Mesothelial cell of epicardium (in vitro differentiated cells): ENCODE measurements at regions not wholly inside any gene's neighbourhood (a gene's known extent, or its start where the extent isn't known, plus 50 kb on each side); places are given as distances from the start of the nearest gene placed in this dataset.
"Not testable (repeated sequence)": the region's sequence is repeated elsewhere in the genome, so short reads cannot be mapped to it uniquely, and the experiment has no call there.

ENCODE experiments used
- DNase-seq, 2 experiments: peaks; one replicate each; pipeline ENCODE4 v3.0.0; 2021; ENCODE audit warnings: low spot score in 2 of 2; ENCODE audit not compliant: unreplicated experiment in 2 of 2
- H3K27ac Mint-ChIP-seq: 2 replicates; pipeline ENCODE4 v1.8.0; 2021; ENCODE audit warnings: mixed read lengths
- H3K27me3 Mint-ChIP-seq: 2 replicates; pipeline ENCODE4 v1.8.0; 2021; ENCODE audit warnings: low read depth, mixed read lengths
- H3K36me3 Mint-ChIP-seq: 2 replicates; pipeline ENCODE4 v1.8.0; 2021; ENCODE audit warnings: mixed read lengths
- H3K4me1 Mint-ChIP-seq: 2 replicates; pipeline ENCODE4 v1.8.0; 2021; ENCODE audit warnings: mixed read lengths
- H3K4me3 Mint-ChIP-seq: 2 replicates; pipeline ENCODE4 v1.8.0; 2021; ENCODE audit warnings: mild to moderate bottlenecking, moderate library complexity, mixed read lengths
- H3K9me3 Mint-ChIP-seq: 2 replicates; pipeline ENCODE4 v1.8.0; 2021; ENCODE audit warnings: mixed read lengths
- TF ChIP-seq, protein P1 (sequence below): fragments of 200-600 bp; sonication (generic); IDR thresholded peaks from one replicate; pipeline ENCODE4 v1.5.0; 2021; ENCODE audit warnings: antibody characterized with exemption; ENCODE audit not compliant: unreplicated experiment

DNA sequence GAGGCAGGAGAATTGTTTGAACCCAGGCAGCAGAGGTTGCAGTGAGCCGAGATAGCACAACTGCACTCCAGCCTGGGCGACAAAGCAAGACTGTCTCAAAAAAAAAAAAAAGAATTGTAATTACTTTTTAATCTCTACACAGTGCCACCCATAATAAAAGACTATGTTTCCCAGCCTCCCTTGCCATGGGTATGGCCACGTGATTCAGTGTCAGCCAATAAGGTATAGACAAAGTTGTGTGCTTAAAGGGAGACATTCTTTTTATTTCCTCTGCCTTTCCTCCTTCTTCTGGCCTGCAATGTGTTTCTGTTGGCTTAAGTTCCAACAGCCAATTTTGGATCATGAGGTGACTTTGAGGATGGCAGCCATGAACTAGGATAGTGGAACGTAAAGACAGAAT lies 406.9 kb downstream of the LNPK start:
- Mint-ChIP-seq H3K9me3 (peaks cover 3% of the 10 kb centered on the region), H3K36me3 (no peaks in the 10 kb centered on the region), H3K27me3 (no peaks in the 10 kb centered on the region), H3K27ac (no peak overlapping the region), H3K4me1 (peaks cover 13% of the 10 kb centered on the region), H3K4me3 (peak overlapping the region; percentile 88)
- DNase-seq: no peak
- TF ChIP-seq, protein P1, sequence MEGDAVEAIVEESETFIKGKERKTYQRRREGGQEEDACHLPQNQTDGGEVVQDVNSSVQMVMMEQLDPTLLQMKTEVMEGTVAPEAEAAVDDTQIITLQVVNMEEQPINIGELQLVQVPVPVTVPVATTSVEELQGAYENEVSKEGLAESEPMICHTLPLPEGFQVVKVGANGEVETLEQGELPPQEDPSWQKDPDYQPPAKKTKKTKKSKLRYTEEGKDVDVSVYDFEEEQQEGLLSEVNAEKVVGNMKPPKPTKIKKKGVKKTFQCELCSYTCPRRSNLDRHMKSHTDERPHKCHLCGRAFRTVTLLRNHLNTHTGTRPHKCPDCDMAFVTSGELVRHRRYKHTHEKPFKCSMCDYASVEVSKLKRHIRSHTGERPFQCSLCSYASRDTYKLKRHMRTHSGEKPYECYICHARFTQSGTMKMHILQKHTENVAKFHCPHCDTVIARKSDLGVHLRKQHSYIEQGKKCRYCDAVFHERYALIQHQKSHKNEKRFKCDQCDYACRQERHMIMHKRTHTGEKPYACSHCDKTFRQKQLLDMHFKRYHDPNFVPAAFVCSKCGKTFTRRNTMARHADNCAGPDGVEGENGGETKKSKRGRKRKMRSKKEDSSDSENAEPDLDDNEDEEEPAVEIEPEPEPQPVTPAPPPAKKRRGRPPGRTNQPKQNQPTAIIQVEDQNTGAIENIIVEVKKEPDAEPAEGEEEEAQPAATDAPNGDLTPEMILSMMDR: no peak

DNA sequence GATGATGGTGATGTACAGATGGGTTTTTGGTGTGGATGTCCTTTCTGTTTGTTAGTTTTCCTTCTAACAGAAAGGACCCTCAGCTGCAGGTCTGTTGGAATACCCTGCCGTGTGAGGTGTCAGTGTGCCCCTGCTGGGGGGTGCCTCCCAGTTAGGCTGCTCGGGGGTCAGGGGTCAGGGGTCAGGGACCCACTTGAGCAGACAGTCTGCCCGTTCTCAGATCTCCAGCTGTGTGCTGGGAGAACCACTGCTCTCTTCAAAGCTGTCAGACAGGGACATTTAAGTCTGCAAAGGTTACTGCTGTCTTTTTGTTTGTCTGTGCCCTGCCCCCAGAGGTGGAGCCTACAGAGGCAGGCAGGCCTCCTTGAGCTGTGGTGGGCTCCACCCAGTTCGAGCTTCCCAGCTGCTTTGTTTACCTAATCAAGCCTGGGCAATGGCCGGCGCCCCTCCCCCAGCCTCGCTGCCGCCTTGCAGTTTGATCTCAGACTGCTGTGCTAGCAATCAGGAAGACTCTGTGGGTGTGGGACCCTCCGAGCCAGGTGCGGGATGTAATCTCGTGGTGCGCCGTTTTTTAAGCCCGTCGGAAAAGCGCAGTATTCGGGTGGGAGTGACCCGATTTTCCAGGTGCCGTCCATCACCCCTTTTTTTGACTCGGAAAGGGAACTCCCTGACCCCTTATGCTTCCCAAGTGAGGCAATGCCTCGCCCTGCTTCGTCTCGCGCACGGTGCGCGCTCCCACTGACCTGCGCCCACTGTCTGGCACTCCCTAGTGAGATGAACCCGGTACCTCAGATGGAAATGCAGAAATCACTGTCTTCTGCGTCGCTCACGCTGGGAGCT lies 408.2 kb downstream of the LNPK start:
- DNase-seq, H3K36me3 Mint-ChIP-seq, H3K27me3 Mint-ChIP-seq, H3K9me3 Mint-ChIP-seq, H3K4me1 Mint-ChIP-seq: not testable (repeated sequence)
- Mint-ChIP-seq H3K4me3 (peak overlapping the region; percentile 88), H3K27ac (peak overlapping the region; percentile 95)

DNA sequence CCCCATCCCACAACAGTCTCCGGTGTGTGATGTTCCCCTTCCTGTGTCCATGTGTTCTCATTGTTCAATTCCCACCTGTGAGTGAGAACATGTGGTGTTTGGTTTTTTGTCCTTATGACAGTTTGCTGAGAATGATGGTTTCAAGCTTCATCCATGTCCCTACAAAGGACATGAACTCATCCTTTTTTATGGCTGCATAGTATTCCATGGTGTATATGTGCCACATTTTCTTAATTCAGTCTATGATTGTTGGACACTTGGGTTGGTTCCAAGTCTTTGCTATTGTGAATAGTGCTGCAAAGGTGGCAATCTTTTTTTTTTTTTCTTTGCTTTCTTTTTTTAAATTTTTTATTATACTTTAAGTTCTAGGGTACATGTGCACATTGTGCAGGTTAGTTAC lies 406.7 kb upstream of the ATP5MC3 start:
- not testable (repeated sequence) for H3K9me3 Mint-ChIP-seq, H3K27ac Mint-ChIP-seq, DNase-seq, H3K4me1 Mint-ChIP-seq, H3K36me3 Mint-ChIP-seq, H3K27me3 Mint-ChIP-seq, H3K4me3 Mint-ChIP-seq

DNA sequence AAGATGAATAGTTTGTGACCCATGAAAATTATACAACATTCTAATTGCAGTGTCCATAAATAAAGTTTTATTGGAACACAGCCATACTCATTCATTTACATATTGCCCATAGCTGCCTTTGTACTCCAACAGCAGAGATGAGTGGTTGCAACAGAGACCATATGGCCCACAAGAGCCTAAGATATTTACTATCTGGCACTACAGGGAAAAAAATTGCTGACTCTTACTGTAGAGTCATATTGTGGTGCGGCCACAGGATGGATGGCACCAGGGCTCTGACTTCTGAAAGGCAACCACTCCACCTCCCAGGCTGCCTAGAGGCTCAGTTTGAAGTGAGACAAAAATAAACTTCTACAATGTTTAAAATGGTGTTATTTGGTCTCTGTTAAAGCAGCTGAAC lies 404.0 kb upstream of the ATP5MC3 start:
- no peak for DNase-seq
- Mint-ChIP-seq H3K27me3 (no peaks in the 10 kb centered on the region), H3K4me1 (peaks cover 2% of the 10 kb centered on the region), H3K36me3 (no peaks in the 10 kb centered on the region), H3K4me3 (no peak overlapping the region), H3K9me3 (no peaks in the 10 kb centered on the region), H3K27ac (no peak overlapping the region)
- TF ChIP-seq, protein P1: no peak

DNA sequence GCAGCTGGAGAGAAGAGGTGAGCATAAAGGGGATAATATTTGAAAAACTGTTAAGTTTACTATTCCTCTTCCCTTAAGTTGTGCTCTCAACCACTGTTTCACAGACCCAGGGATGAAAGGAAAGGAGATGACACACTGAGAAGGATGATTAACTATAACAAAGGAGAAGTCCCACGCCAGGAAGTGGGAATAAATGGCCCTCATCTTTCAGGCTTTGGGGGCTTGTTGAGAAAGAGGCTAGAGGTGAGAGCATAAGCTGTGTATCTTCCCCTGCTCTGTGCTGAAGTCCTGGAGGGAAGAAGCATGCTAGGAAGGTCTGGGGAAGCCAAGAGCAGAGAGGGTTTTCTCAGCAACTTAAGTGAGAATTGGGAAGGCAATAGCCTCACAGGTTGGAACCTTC lies 399.1 kb upstream of the ATP5MC3 start:
- DNase-seq: no peak
- H3K4me3 Mint-ChIP-seq: no peak overlapping the region
- H3K27me3 Mint-ChIP-seq: no peaks in the 10 kb centered on the region
- TF ChIP-seq, protein P1: no peak
- no peaks in the 10 kb centered on the region for H3K9me3 Mint-ChIP-seq
- H3K4me1 Mint-ChIP-seq: peaks cover 2% of the 10 kb centered on the region
- no peaks in the 10 kb centered on the region for H3K36me3 Mint-ChIP-seq
- no peak overlapping the region for H3K27ac Mint-ChIP-seq

DNA sequence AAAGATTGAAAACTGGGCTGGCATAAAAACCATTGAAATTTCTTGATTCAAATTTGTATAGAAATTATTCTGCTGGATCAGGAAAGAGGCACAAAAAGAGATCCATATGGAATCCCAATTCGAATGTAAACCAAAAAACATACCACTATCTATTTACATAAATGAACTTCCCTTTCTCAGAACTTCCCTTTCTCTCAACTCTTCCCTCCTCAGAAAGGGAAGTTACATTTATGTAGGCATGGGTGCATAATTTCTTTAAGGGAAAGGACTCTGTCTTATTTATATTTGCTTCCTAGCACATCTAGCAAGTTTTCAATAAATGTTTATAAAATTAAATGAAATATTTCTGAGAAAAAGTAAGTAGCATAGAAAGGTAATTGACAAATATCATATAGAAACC lies 398.1 kb upstream of the ATP5MC3 start:
- DNase-seq: no peak
- no peaks in the 10 kb centered on the region for H3K9me3 Mint-ChIP-seq
- peaks cover 4% of the 10 kb centered on the region for H3K27me3 Mint-ChIP-seq
- H3K36me3 Mint-ChIP-seq: no peaks in the 10 kb centered on the region
- no peak overlapping the region for H3K4me3 Mint-ChIP-seq
- TF ChIP-seq, protein P1: no peak
- H3K4me1 Mint-ChIP-seq: peaks cover 2% of the 10 kb centered on the region
- no peak overlapping the region for H3K27ac Mint-ChIP-seq
